GM18909 (cell line): ENCODE measurements at regions not wholly inside any gene's neighbourhood (a gene's known extent, or its start where the extent isn't known, plus 50 kb on each side); places are given as distances from the start of the nearest gene placed in this dataset.
A peak's percentile ranks its signal among the peaks of the same experiment; 100 is the strongest.

Experiments used
- ATAC-seq: cut with Tn5 transposase; IDR thresholded peaks from one replicate; pipeline ENCODE4 v1.9.1; 2021; ENCODE audit warnings: mild to moderate bottlenecking; ENCODE audit not compliant: unreplicated experiment, poor library complexity

- ATAC-seq: no peak
These were observed 265.5 kb upstream of the NCKAP5 start for GRCh38 chr2:133833746-133834145.

GRCh38 chr2:133835821-133836619, 267.8 kb upstream of the NCKAP5 start:
- ATAC-seq: peak; percentile 76

- no peak for ATAC-seq
These were observed 268.6 kb upstream of the NCKAP5 start for GRCh38 chr2:133836691-133837345.

GRCh38 chr2:133837441-133838094, 269.3 kb upstream of the NCKAP5 start:
- no peak for ATAC-seq

- no peak for ATAC-seq
These were observed 270.5 kb upstream of the NCKAP5 start for GRCh38 chr2:133838642-133839365.

- no peak for ATAC-seq
These were observed 271.4 kb upstream of the NCKAP5 start for GRCh38 chr2:133839677-133840076.

- no peak for ATAC-seq
These were observed 272.5 kb upstream of the NCKAP5 start for GRCh38 chr2:133840761-133841160.

- ATAC-seq: no peak
These were observed 273.6 kb upstream of the NCKAP5 start for GRCh38 chr2:133841900-133842299.

GRCh38 chr2:133842446-133842845, 274.2 kb upstream of the NCKAP5 start:
- ATAC-seq: no peak

- no peak for ATAC-seq
These were observed 274.8 kb upstream of the NCKAP5 start for GRCh38 chr2:133843091-133843490.

GRCh38 chr2:133843551-133843950, 275.3 kb upstream of the NCKAP5 start:
- no peak for ATAC-seq

GRCh38 chr2:133844214-133844892, 276.1 kb upstream of the NCKAP5 start:
- peak; percentile 82 for ATAC-seq

GRCh38 chr2:133846476-133846875, 278.2 kb upstream of the NCKAP5 start:
- ATAC-seq: no peak

GRCh38 chr2:133847591-133847990, 279.3 kb upstream of the NCKAP5 start:
- ATAC-seq: no peak

- ATAC-seq: no peak
These were observed 279.9 kb upstream of the NCKAP5 start for GRCh38 chr2:133848111-133848649.

GRCh38 chr2:133849341-133849740, 281.1 kb upstream of the NCKAP5 start:
- no peak for ATAC-seq

GRCh38 chr2:133854603-133855200, 286.4 kb upstream of the NCKAP5 start:
- ATAC-seq: no peak

GRCh38 chr2:133855526-133855925, 287.3 kb upstream of the NCKAP5 start:
- ATAC-seq: no peak

- ATAC-seq: no peak
These were observed 288.4 kb upstream of the NCKAP5 start for GRCh38 chr2:133856678-133857077.
